ENCODE measurements at regions not wholly inside any gene's neighbourhood (a gene's known extent, or its start where the extent isn't known, plus 50 kb on each side); places are given as distances from the start of the nearest gene placed in this dataset.

DNA sequence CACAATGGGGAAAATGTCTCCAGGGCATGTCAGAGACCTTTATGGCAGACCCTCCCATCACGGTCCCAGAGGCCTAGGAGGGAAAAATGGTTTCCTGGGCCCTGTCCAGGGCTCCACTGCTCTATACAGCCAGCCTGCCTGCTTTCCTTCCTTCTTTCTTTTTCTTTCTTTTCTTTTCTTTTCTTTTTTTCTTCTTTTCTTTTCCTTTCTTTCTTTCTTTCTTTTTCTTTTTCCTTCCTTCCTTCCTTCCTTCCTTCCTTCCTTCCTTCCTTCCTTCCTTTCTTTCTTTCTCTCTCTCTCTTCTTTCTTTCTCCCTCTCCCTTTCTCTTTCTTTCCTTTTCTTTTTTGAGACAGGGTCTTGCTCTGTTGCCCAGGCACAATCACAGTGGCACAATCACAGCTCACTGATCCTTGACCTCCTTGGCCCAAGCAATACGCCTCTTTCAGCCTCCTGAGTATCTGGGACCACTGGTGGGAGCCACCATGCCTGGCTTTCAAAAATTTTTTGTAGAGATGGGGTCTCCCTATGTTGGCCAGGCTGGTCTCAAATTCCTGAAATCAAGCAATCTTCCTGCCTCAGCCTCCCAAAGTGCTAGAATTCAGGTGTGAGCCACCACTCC lies 106.9 kb downstream of the BACH1 start:
- no peak for TF ChIP-seq TAF1 (IDR thresholded peaks at IDR 0.05; ENCODE audit: control insufficient read depth, extremely low read depth, insufficient read depth, low read length, severe bottlenecking)
- TF ChIP-seq, protein P1, sequence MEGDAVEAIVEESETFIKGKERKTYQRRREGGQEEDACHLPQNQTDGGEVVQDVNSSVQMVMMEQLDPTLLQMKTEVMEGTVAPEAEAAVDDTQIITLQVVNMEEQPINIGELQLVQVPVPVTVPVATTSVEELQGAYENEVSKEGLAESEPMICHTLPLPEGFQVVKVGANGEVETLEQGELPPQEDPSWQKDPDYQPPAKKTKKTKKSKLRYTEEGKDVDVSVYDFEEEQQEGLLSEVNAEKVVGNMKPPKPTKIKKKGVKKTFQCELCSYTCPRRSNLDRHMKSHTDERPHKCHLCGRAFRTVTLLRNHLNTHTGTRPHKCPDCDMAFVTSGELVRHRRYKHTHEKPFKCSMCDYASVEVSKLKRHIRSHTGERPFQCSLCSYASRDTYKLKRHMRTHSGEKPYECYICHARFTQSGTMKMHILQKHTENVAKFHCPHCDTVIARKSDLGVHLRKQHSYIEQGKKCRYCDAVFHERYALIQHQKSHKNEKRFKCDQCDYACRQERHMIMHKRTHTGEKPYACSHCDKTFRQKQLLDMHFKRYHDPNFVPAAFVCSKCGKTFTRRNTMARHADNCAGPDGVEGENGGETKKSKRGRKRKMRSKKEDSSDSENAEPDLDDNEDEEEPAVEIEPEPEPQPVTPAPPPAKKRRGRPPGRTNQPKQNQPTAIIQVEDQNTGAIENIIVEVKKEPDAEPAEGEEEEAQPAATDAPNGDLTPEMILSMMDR (IDR thresholded peaks at IDR 0.05 in 2 of 3, conservative IDR thresholded peaks at IDR 0.05 in 1 of 3; ENCODE audit: insufficient read depth in 2 of 3, low read depth in 1 of 3, low read length in 3 of 3) = no peak
- TF ChIP-seq PHF8 (IDR thresholded peaks at IDR 0.05; ENCODE audit: borderline replicate concordance, low read length) = no peak
- TF ChIP-seq SMARCE1 (IDR thresholded peaks at IDR 0.05) = no peak
- no peak for TF ChIP-seq MTA1 (IDR thresholded peaks at IDR 0.05; ENCODE audit: borderline replicate concordance)
- TF ChIP-seq, protein P2, sequence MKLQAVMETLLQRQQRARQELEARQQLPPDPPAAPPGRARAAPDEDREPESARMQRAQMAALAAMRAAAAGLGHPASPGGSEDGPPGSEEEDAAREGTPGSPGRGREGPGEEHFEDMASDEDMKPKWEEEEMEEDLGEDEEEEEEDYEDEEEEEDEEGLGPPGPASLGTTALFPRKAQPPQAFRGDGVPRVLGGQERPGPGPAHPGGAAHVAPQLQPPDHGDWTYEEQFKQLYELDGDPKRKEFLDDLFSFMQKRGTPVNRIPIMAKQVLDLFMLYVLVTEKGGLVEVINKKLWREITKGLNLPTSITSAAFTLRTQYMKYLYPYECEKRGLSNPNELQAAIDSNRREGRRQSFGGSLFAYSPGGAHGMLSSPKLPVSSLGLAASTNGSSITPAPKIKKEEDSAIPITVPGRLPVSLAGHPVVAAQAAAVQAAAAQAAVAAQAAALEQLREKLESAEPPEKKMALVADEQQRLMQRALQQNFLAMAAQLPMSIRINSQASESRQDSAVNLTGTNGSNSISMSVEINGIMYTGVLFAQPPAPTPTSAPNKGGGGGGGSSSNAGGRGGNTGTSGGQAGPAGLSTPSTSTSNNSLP (IDR thresholded peaks at IDR 0.05; ENCODE audit: borderline replicate concordance, low read depth, low read length) = no peak
- TF ChIP-seq YY1 (IDR thresholded peaks at IDR 0.05; ENCODE audit: borderline replicate concordance in 1 of 3, control insufficient read depth in 1 of 3, extremely low read depth in 1 of 3, insufficient read depth in 3 of 3, insufficient read length in 1 of 3, insufficient replicate concordance in 2 of 3, low read depth in 1 of 3, low read length in 2 of 3) = no peak
- TF ChIP-seq ZNF24 (IDR thresholded peaks at IDR 0.05) = no peak
- TF ChIP-seq RAD51 (IDR thresholded peaks at IDR 0.05; ENCODE audit: borderline replicate concordance, low read depth) = no peak
- TF ChIP-seq POLR2AphosphoS5 (IDR thresholded peaks at IDR 0.05; ENCODE audit: control insufficient read depth, insufficient read depth, low read depth, low read length) = no peak
